Endothelial cell of umbilical vein (primary cell): ENCODE measurements at regions not wholly inside any gene's neighbourhood (a gene's known extent, or its start where the extent isn't known, plus 50 kb on each side); places are given as distances from the start of the nearest gene placed in this dataset.

ENCODE experiments used
- BruUV-seq: library from RNA; stranded (reverse); fragments of 400-500 nt; replicated peaks from 2 replicates; lab custom pipeline; 2021; lab: Mats Ljungman, UMichigan
- CTCF ChIA-PET: fragments of 300-600, 350-600 bp; sonication (Branson Sonifier 250); formaldehyde crosslinking; loops from one replicate; lab custom pipeline; 2021; ENCODE audit warnings: antibody characterized with exemption, inconsistent platforms; lab: Charles Lee
- POLR2A ChIA-PET: fragments of 300-600, 350-600 bp; sonication (Branson Sonifier 250); formaldehyde crosslinking; loops from one replicate; lab custom pipeline; 2021; ENCODE audit warnings: antibody characterized with exemption, inconsistent platforms; lab: Charles Lee
- DNase-seq: peaks from one replicate; pipeline ENCODE4 v3.0.0-alpha.2; 2011; ENCODE audit warnings: low read depth, low spot score
- FAIRE-seq: peaks from 2 replicates; lab custom pipeline; 2011; peaks lifted over from hg19 to GRCh38; lab: Jason Lieb, UNC
- H2AFZ ChIP-seq: 2 replicates; pipeline ENCODE4 v1.6.0; 2012; ENCODE audit warnings: low read depth, low read length, control low read depth, inconsistent platforms
- H3K27ac ChIP-seq: 2 replicates; pipeline ENCODE4 v1.5.1; 2011; ENCODE audit warnings: low read depth, mild to moderate bottlenecking, control low read depth, low read length, moderate library complexity; ENCODE audit not compliant: insufficient read depth
- H3K27me3 ChIP-seq, 2 experiments: 2 replicates each; pipeline versions ENCODE4 v1.6.0 to v1.6.1; 2011; ENCODE audit warnings: low read length in 2 of 2, mixed read lengths in 1 of 2; ENCODE audit not compliant: control insufficient read depth in 2 of 2, insufficient read depth in 2 of 2
- H3K36me3 ChIP-seq, 2 experiments: 2 replicates in 1 of 2; 3 replicates in 1 of 2; pipeline ENCODE4 v1.5.1; 2011; ENCODE audit warnings: low read length in 2 of 2, mild to moderate bottlenecking in 1 of 2, moderate library complexity in 1 of 2; ENCODE audit not compliant: control insufficient read depth in 2 of 2, insufficient read depth in 2 of 2; ENCODE audit errors: extremely low read depth in 1 of 2
- H3K4me1 ChIP-seq: 3 replicates; pipeline ENCODE4 v1.5.1; 2011; ENCODE audit warnings: mild to moderate bottlenecking, low read length; ENCODE audit not compliant: control insufficient read depth, insufficient read depth; ENCODE audit errors: extremely low read depth
- H3K4me2 ChIP-seq: 2 replicates; pipeline ENCODE4 v1.6.1; 2011; ENCODE audit warnings: low read length, control low read depth, mixed read lengths; ENCODE audit not compliant: insufficient read depth
- H3K4me3 ChIP-seq, 3 experiments: fragments of 200-600 bp in 1 of 3; sonication (generic), shearing (Covaris generic) in 1 of 3; replicated peaks in 1 of 3; 2 replicates each; pipeline ENCODE4 v1.5.1; 2011 to 2016; ENCODE audit warnings: control low read depth in 3 of 3, low read length in 3 of 3, mild to moderate bottlenecking in 2 of 3, inconsistent platforms in 1 of 3, low read depth in 1 of 3, moderate library complexity in 1 of 3; ENCODE audit not compliant: insufficient read depth in 1 of 3
- H3K79me2 ChIP-seq: 2 replicates; pipeline ENCODE4 v1.6.0; 2012; ENCODE audit warnings: low read length, inconsistent platforms; ENCODE audit not compliant: control insufficient read depth, insufficient read depth
- H3K9ac ChIP-seq: replicated peaks from 2 replicates; pipeline ENCODE3; 2011; ENCODE audit warnings: low read length, control low read depth; ENCODE audit not compliant: insufficient read depth; ENCODE audit errors: extremely low read depth
- H3K9me1 ChIP-seq: replicated peaks from 3 replicates; pipeline ENCODE4 v1.6.0; 2011; ENCODE audit warnings: mild to moderate bottlenecking, low read length; ENCODE audit not compliant: control insufficient read depth, insufficient read depth; ENCODE audit errors: extremely low read depth
- H3K9me3 ChIP-seq: replicated peaks from 2 replicates; pipeline ENCODE4 v1.5.1; 2012; ENCODE audit warnings: low read length, inconsistent platforms; ENCODE audit not compliant: control insufficient read depth, insufficient read depth
- H4K20me1 ChIP-seq: replicated peaks from 2 replicates; pipeline ENCODE3; 2011; ENCODE audit warnings: mild to moderate bottlenecking, low read length; ENCODE audit not compliant: control insufficient read depth, insufficient read depth; ENCODE audit errors: extremely low read depth
- CTCF ChIP-seq, 2 donors: IDR thresholded peaks; 1 replicate in 1 of 2; 2 replicates in 1 of 2; pipeline ENCODE4 v1.5.1; 2011; ENCODE audit warnings: low read length in 2 of 2, mild to moderate bottlenecking in 2 of 2, moderate library complexity in 2 of 2, control low read depth in 1 of 2, inconsistent platforms in 1 of 2, low read depth in 1 of 2; ENCODE audit not compliant: insufficient read depth in 1 of 2; ENCODE audit errors: extremely low read depth in 1 of 2
- EZH2 ChIP-seq: IDR thresholded peaks from 2 replicates; pipeline ENCODE4 v1.6.1; 2012; ENCODE audit warnings: borderline replicate concordance, low read depth, mild to moderate bottlenecking, moderate library complexity, low read length, inconsistent platforms; ENCODE audit not compliant: severe bottlenecking
- FOS ChIP-seq: IDR thresholded peaks from 2 replicates; pipeline ENCODE4 v1.6.1; 2011; ENCODE audit warnings: mild to moderate bottlenecking, low read length, moderate library complexity, borderline replicate concordance; ENCODE audit not compliant: insufficient read depth
- GATA2 ChIP-seq: IDR thresholded peaks from 2 replicates; pipeline ENCODE4 v1.7.0; 2011; ENCODE audit warnings: low read depth, mild to moderate bottlenecking, moderate library complexity, mixed read lengths, low read length; ENCODE audit not compliant: insufficient read length, insufficient read depth
- JUN ChIP-seq: IDR thresholded peaks from 2 replicates; pipeline ENCODE4 v1.6.1; 2011; ENCODE audit warnings: borderline replicate concordance, low read depth; ENCODE audit not compliant: insufficient read length, insufficient read depth
- MAX ChIP-seq: IDR thresholded peaks from 2 replicates; pipeline ENCODE4 v1.6.1; 2011; ENCODE audit not compliant: insufficient read depth, insufficient read length
- MYC ChIP-seq: IDR thresholded peaks from one replicate; pipeline ENCODE4 v1.6.1; 2011; ENCODE audit warnings: mild to moderate bottlenecking, low read depth, low read length
- POLR2A ChIP-seq: IDR thresholded peaks from 2 replicates; pipeline ENCODE4 v1.6.1; 2012; ENCODE audit warnings: low read depth, mild to moderate bottlenecking, control low read depth, low read length
- POLR2AphosphoS5 ChIP-seq: IDR thresholded peaks from 2 replicates; pipeline ENCODE4 v1.6.1; 2012; ENCODE audit warnings: low read depth, mild to moderate bottlenecking, control low read depth, low read length, moderate library complexity; ENCODE audit not compliant: insufficient read depth
- dilution Hi-C: fragments of 300-500 bp; cut with MboI; formaldehyde crosslinking; loops from one replicate; pipeline ENCODE4 v1.15.0; 2019; ENCODE audit warnings: low sequenced_read_pairs; ENCODE audit not compliant: extremely low pct_ligation_motif_present
- intact Hi-C: fragments of 100-400 bp; cut with micrococcal nuclease; formaldehyde crosslinking; loops from one replicate; pipeline ENCODE4 v1.10.0; 2022

GRCh38 chr6:128667339-128667858 lies 147.0 kb upstream of the PTPRK start:
- dilution Hi-C loops (no loop called here), intact Hi-C loops (no loop called here)
- Histone ChIP-seq H3K4me2 (no peak overlapping the region), H3K9ac (no peak overlapping the region), H3K9me1 (no peaks in the 10 kb centered on the region), H3K4me3 (no peak overlapping the region), H3K9me3 (no peaks in the 10 kb centered on the region), H2AFZ (no peak overlapping the region), H4K20me1 (no peaks in the 10 kb centered on the region), H3K79me2 (no peaks in the 10 kb centered on the region), H3K4me1 (no peaks in the 10 kb centered on the region), H3K27ac (no peak overlapping the region), H3K27me3 (no peaks in the 10 kb centered on the region), H3K36me3 (no peaks in the 10 kb centered on the region)
- DNase-seq (no peak), FAIRE-seq (no peak)
- no TSS peak for BruUV-seq
- no peak for TF ChIP-seq GATA2
- TF ChIP-seq FOS: no peak
- no peak for TF ChIP-seq MAX
- no peak for TF ChIP-seq POLR2AphosphoS5
- no peak for TF ChIP-seq JUN
- TF ChIP-seq MYC: no peak
- no peak for TF ChIP-seq POLR2A
- no peak for TF ChIP-seq CTCF (IDR thresholded peaks at IDR 0.05; ENCODE audit: extremely low read depth in 1 of 2, insufficient read depth in 1 of 2, low read depth in 1 of 2, low read length in 2 of 2)
- no peak for TF ChIP-seq EZH2
- CTCF ChIA-PET: no interaction called here
- POLR2A ChIA-PET: no interaction called here
